VCaP (cell line): ENCODE measurements at regions not wholly inside any gene's neighbourhood (a gene's known extent, or its start where the extent isn't known, plus 50 kb on each side); places are given as distances from the start of the nearest gene placed in this dataset.
"Not testable (repeated sequence)": the region's sequence is repeated elsewhere in the genome, so short reads cannot be mapped to it uniquely, and the experiment has no call there.

Experiments used
- H3K27ac ChIP-seq: fragments of 450-650 bp; 2 replicates; pipeline ENCODE4 v1.5.1; 2017
- TF ChIP-seq, protein P1 (sequence below): fragments of 450-650 bp; conservative IDR thresholded peaks from 2 replicates; pipeline ENCODE4 v1.5.1; 2017; ENCODE audit warnings: mild to moderate bottlenecking, moderate library complexity

- TF ChIP-seq, protein P1, sequence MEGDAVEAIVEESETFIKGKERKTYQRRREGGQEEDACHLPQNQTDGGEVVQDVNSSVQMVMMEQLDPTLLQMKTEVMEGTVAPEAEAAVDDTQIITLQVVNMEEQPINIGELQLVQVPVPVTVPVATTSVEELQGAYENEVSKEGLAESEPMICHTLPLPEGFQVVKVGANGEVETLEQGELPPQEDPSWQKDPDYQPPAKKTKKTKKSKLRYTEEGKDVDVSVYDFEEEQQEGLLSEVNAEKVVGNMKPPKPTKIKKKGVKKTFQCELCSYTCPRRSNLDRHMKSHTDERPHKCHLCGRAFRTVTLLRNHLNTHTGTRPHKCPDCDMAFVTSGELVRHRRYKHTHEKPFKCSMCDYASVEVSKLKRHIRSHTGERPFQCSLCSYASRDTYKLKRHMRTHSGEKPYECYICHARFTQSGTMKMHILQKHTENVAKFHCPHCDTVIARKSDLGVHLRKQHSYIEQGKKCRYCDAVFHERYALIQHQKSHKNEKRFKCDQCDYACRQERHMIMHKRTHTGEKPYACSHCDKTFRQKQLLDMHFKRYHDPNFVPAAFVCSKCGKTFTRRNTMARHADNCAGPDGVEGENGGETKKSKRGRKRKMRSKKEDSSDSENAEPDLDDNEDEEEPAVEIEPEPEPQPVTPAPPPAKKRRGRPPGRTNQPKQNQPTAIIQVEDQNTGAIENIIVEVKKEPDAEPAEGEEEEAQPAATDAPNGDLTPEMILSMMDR: no peak
- H3K27ac ChIP-seq: no peak overlapping the region
Observed at GRCh38 chr4:115453416-115453815, 340.0 kb upstream of the NDST4 start.

DNA sequence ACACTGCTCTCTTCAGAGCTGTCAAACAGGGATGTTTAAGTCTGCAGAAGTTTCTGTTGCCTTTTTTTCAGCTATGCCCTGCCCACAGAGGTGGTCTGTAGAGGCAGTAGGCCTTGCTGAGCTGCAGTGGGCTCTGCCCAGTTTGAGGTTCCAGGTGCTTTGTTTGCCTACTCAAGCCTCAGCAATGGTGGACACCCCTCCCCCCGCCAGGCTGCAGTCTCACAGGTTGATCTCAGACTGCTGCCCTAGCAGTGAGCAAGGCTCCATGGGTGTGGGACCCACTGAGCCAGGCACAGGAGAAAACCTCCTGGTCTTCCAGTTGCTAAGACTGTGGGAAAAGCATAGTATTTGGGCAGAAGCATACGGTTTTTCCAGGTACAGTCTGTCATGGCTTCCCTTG lies 338.8 kb upstream of the NDST4 start:
- H3K27ac ChIP-seq: not testable (repeated sequence)

GRCh38 chr4:115437739-115438138 lies 324.3 kb upstream of the NDST4 start:
- no peak overlapping the region for H3K27ac ChIP-seq
- TF ChIP-seq, protein P1: no peak

DNA sequence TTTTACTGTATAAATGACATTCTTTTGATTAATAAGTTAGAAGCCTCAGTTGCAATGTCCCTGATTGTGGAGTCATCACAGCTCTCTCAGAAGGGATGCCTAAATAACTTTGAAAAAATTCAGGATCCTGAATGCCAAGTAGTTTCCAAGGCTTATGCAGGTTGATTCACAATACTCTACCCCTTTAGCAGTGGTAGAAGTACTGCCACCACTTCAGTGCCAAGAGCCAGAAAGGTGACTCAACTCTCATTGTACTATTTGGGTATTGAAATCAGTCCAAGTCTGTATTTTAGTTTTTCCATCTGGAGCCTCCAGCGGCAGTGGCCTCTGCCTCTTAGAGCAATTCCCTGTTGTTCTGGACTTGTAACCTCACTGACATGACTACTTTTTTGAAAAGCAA lies 320.1 kb upstream of the NDST4 start:
- TF ChIP-seq, protein P1: no peak
- no peak overlapping the region for H3K27ac ChIP-seq

- TF ChIP-seq, protein P1: no peak
- no peak overlapping the region for H3K27ac ChIP-seq
Observed at GRCh38 chr4:115430024-115430423, 316.6 kb upstream of the NDST4 start.

- no peak overlapping the region for H3K27ac ChIP-seq
- TF ChIP-seq, protein P1: no peak
Observed at GRCh38 chr4:115428455-115428854, 315.0 kb upstream of the NDST4 start.

- TF ChIP-seq, protein P1: no peak
- no peak overlapping the region for H3K27ac ChIP-seq
Observed at GRCh38 chr4:115424852-115425251, 311.4 kb upstream of the NDST4 start.

DNA sequence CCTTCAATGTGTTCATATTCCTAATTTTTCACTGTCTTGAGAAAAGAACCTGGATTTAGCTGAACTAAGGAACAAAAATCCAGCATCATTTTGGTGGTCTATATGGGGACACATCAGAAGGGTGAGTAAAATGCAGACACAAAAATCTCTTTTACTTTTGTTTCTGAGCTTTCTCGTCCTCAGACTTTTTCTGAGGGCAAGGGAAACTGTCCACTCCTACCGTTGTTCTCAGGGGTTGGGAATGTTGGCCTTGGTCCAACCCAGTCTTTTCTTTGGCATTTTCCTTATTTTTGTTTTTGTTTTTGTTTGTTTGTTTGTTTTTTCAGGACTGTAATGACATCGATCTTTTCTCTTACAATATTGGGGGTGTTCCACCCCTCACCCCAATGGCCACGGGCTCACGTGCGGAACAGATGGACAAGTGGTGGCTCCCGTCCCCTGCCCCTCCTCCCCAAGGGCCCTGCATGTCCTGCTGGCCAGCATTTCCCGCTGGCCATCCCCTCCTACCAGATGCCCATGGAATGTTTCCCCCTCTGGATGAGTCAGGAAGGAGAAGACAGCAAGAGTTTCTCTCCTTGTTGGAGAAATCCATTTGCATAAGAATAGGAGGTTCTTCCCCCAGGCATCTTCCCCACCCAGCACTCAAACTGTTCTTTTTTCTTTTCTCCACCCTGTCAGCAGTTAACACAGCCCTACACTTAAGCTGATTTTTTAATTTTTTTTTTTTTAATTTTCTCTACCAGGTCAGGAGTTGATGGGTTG lies 305.4 kb upstream of the NDST4 start:
- no peak overlapping the region for H3K27ac ChIP-seq
- TF ChIP-seq, protein P1: no peak
